HG03520 (cell line): ENCODE measurements at regions not wholly inside any gene's neighbourhood (a gene's known extent, or its start where the extent isn't known, plus 50 kb on each side); places are given as distances from the start of the nearest gene placed in this dataset.
"Not testable (repeated sequence)": the region's sequence is repeated elsewhere in the genome, so short reads cannot be mapped to it uniquely, and the experiment has no call there.

Source experiments
- ATAC-seq: cut with Tn5 transposase; IDR thresholded peaks from one replicate; pipeline ENCODE4 v1.9.1; 2021; ENCODE audit warnings: mild to moderate bottlenecking, moderate library complexity; ENCODE audit not compliant: unreplicated experiment

DNA sequence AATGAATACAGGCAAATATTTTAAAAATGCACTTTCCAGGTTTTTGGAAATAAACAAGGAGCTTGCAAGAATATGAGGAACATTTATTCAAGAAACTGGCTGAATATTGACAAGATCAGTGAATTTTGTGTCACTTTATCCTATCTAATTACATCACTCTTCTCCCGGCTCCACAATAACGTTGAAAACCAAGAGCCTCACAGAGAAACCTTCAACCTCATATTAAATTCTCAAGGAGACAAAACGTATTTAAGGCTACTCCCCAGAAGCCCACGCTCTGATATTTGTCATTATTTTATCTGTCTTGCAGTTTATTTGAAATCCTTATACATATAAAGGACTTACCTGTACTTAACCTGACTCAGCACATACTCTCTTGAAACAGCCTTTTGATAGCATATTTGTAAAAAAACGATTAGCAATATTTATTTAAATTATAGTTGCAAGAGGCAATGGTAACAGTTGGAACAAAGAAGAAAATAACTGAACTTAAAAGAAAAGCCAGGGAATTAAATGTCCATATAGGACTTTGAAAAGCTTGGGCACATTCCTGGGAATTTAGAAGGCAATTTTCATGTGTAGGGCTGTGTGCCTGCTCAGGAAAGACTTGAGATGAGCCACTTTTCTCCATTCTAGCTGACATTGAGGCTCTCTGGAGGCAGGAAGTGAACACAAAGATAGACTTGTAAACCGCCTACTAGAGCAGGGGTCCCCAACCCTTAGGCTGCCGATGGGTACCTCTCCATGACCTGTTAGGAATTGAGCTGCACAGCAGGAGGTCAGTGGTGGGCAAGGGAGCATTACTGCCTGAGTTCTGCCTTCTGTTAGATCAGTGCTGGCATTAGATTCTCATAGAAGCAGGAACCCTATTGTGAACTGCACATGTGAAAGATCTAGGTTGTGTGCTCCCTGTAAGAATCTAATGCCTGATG is 636.4 kb downstream of the SLC16A7 start:
- ATAC-seq = no peak

- not testable (repeated sequence) for ATAC-seq
Measured at GRCh38 chr12:60234611-60235195, 638.9 kb downstream of the SLC16A7 start.

- no peak for ATAC-seq
Measured at GRCh38 chr12:60235261-60235660, 639.4 kb downstream of the SLC16A7 start.

DNA sequence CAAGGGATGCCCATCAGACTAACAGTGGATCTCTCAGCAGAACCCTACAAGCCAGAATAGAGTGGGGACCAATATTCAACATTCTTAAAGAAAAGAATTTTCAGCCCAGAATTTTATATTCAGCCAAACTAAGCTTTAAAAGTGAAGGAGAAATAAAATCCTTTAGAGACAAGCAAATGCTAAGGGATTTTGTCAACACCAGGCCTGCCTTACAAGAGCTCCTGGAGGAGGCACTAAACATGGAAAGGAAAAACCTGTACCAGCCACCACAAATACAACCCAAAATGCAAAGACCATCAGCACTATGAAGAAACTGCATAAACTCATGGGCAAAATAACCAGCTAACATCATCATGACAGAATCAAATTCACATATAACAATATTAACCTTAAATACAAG is 640.6 kb downstream of the SLC16A7 start:
- ATAC-seq = not testable (repeated sequence)

DNA sequence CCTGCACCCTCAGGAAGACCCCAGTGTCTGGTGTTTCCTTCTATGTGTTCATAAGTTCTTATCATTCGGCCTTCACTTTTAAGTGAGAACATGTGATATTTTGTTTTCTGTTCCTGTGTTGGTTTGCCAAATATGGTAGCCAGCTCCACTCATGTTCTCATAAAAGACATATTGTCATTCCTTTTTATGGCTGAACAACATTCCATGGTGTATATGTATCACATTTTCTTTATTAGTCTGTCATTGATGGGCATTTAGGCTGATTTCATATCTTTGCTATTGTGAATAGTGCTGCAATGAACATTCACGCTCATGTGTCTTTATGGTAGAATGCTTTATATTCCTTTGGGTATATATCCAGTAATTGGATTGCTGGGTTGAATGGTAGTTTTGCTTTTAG is 645.1 kb downstream of the SLC16A7 start:
- ATAC-seq = no peak

DNA sequence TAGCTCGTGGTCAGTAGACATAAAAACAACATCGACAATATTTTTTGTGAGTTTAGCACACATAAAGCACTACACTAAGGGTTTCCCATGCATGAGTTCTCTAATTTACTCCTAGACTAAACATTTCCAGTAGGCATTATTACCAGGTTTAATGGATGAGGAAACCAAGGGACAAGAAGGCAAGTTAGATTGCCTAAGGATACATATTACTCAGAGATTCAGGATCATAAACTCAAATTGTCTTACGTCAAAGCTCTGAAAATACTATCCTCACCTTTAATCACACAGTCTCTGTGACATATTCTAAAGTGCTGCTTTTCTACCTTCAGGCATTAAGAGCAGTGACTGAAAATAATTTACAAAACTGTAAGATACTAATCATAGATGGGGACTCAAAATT is 655.3 kb downstream of the SLC16A7 start:
- ATAC-seq = no peak

GRCh38 chr12:60252359-60253096 is 656.7 kb downstream of the SLC16A7 start:
- no peak for ATAC-seq

GRCh38 chr12:60255044-60255443 is 659.2 kb downstream of the SLC16A7 start:
- no peak for ATAC-seq

GRCh38 chr12:60257063-60257462 is 661.2 kb downstream of the SLC16A7 start:
- no peak for ATAC-seq

DNA sequence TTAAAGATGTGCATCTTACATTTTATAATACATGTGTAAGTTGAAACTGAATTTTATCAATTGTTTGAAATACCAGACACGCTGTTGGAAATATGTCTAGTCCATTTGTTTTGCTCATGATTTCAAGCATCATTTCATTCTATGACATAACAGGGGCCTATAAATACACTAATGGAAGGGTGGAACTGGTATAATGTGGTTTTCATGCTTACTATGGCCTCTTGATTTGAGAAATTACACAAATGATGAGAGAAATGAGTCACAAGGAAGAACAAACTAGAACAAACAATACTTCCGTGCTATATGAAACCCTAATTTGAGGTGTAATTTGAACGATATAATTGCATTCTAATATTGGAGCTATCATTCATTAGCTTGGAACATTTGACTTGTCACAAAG is 663.4 kb downstream of the SLC16A7 start:
- no peak for ATAC-seq

DNA sequence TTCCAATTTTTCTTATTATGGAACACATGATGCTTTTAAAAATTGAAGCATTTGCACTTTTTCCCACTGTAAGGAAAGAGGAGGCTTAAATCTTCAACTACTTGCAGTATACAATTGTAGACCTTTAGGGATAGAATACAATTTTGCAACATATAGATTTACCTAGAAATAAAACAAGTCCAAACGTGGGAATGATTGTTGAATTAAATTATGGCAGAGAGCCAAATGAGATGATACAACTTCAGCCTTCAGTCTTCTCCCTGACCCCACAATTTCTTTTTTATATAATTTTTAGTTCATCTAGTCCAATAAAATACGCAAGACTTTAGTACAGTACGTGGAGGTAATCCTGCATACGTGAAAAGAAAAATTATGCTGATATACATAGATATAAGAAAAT is 666.5 kb downstream of the SLC16A7 start:
- no peak for ATAC-seq

DNA sequence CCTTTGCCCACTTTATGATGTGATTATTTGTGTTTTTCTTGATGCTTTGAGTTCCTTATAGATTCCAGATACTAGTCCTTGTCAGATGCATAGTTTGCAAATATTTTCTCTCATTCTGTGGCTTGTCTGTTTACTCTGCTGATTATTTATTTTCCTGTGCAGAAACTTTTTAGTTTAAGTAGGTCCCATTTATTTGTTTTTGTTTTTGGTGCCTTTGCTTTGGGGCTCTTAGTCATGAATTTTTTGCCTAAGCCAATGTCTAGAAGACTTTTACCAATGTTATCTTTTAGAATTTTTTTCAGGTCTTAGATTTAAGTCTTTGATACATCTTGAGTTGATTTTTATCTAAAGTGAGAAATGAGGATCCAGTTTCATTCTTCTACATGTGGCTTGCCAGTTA is 667.3 kb downstream of the SLC16A7 start:
- ATAC-seq = no peak

DNA sequence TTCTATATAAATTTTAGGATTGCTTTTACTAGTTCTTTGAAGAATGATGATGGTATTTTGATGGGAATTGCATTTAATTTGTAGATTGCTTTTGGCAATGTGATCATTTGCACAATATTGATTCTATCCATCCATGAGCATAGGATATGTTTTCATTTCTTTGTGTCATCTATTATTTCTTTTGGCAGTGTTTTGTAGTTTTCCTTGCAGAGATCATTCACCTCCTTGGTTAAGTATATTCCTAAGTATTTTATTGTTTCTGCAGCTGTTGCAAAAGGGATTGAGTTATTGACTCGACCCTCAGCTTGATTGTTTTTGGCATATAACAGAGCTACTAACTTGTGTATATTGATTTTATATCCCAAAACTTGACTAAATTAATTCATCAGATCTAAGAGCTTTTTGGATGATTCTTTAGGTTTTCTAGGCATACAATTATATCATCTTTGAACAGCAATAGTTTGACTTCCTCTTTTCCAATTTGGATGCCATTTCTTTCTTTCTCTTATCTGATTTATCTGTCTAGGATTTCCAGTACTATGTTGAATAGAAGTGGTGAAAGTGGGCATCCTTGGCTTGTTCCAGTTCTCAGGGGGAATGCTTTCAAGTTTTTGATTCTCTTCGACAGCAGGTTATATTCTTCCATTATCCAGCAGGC is 668.1 kb downstream of the SLC16A7 start:
- no peak for ATAC-seq

- no peak for ATAC-seq
Measured at GRCh38 chr12:60265741-60266140, 669.9 kb downstream of the SLC16A7 start.

- ATAC-seq = no peak
Measured at GRCh38 chr12:60266381-60266852, 670.6 kb downstream of the SLC16A7 start.

DNA sequence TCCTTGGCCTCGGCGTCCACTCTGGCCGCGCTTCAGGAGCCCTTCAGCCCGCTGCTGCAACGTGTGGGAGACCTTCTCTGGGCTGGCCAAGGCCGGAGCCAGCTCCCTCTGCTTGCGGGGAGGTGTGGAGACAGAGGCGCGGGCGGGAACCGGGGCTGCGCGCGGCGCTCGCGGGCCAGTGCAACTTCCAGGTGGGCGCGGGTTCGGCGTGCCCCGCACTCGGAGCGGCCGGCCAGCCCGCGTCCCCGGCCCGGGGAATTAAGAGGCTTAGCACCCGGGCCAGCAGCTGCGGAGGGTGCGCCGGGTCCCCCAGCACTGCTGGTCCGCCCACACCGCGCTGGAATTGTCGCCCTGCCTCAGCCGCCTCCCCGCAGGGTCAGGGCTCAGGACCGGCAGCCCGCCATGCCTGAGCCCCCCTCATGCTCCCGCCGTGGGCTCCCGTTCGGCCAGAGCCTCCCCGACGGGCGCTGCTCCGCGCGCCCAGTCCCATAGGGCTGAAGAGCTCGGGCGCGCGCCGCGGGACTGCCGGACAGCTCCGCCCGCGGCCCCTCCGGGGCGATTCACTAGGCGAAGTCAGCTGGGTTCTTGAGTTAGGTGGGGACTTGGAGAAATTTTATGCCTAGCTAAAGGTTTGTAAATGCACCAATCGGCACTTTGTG is 673.9 kb downstream of the SLC16A7 start:
- no peak for ATAC-seq

- ATAC-seq = no peak
Measured at GRCh38 chr12:60271816-60272215, 676.0 kb downstream of the SLC16A7 start.

DNA sequence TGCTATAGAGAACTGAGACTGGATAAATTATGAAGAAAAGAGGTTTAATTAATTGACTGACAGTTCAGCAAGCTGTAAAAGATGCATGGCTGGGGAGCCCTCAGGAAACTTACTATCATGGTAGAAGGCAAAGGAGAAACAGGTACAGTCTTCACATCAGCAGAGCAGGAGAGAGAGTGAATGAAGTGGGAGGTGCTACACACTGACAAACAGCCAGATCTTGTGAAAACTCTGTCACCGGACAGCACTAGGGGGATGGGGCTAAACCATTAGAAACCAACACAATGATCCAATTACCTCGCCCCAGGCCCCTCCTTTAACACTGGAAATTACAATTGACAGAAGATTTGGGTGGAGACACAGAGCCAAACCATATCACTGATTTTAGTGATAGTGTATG is 682.4 kb downstream of the SLC16A7 start:
- no peak for ATAC-seq

DNA sequence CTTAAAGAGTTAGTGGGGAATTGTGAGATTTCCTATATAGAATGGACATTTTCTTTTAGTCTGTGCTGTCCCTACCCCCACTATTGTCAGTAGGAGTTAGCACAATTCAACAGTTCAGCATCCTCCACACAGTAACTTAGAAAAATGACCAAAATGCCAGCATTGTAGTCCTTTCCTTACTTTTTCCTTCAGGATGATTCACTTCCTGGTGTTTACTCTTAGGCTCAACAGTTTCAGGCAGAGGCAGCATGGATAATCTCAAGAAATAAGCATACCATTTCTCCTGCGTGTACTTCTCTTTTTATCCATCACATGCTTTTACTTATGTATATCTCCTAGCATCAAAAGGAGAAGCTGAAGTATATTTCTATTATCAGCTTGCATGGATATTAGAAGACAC is 683.4 kb downstream of the SLC16A7 start:
- no peak for ATAC-seq

DNA sequence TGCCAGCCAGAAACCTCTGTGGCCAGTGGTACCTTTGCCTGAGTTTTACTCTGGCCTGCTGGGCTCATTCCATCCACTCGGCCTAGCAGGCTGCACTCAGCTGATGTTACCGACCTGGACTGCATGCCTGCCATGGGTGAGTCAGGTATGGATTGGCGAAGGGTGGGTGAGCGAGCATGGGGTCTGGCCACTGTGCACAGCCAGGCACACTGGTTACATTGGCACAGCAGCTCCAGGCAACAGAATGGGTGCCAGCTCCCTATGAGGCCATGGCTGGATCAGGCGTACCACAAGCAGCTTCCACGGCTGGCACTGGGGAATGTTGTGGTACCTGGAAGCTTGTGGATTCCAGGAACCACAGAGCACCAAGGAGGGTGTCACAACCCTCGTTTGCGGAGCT is 685.7 kb downstream of the SLC16A7 start:
- no peak for ATAC-seq

DNA sequence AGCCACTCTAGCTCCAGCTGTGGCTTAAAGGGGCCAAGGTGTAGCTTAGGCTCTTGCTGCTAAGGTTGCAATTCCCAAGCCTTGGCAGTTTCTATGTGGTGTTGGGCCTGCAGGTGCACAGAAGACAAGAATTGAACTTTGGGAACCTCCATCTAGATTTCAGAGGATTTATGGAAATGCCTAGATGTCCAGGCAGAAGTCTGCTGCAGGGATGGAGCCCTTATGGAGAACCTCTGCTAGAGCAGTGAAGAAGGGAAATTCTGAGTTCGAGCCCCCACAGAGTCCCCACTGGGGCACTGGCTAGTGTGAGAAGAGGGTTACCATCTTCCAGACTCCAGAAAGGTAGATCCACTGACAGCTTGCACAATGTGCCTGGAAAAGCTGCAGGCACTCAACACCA is 694.7 kb downstream of the SLC16A7 start:
- ATAC-seq = no peak
